HEK293 (cell line): ENCODE measurements at regions not wholly inside any gene's neighbourhood (a gene's known extent, or its start where the extent isn't known, plus 50 kb on each side); places are given as distances from the start of the nearest gene placed in this dataset.

ENCODE experiments used
- CTCF ChIA-PET: fragments of 350-600 bp; formaldehyde crosslinking; extraction: SDS; loops from one replicate; lab custom pipeline; 2021; ENCODE audit warnings: antibody characterized with exemption; lab: Yijun Ruan, JAX
- POLR2A ChIA-PET: fragments of 300-600 bp; formaldehyde crosslinking; extraction: SDS; loops from one replicate; lab custom pipeline; 2020; ENCODE audit warnings: antibody characterized with exemption, inconsistent platforms; lab: Yijun Ruan, JAX
- H3K27ac ChIP-seq: fragments of 200-500 bp; sonication (Bioruptor generic); 2 replicates; pipeline ENCODE4 v1.5.1; 2014; ENCODE audit warnings: low read depth, low read length, control low read depth, inconsistent platforms; ENCODE audit errors: extremely low read depth
- H3K36me3 ChIP-seq, 2 experiments: fragments of 200-500 bp in 1 of 2; sonication (Bioruptor generic) in 1 of 2; 1 replicate in 1 of 2; 2 replicates in 1 of 2; pipeline ENCODE4 v1.5.1; 2014 to 2017; ENCODE audit warnings: inconsistent platforms in 2 of 2, low read length in 2 of 2; ENCODE audit not compliant: control insufficient read depth in 2 of 2, insufficient read depth in 1 of 2
- H3K4me1 ChIP-seq: fragments of 200-500 bp; sonication (Bioruptor generic); 2 replicates; pipeline ENCODE4 v1.5.1; 2014; ENCODE audit warnings: mild to moderate bottlenecking, low read length, inconsistent platforms; ENCODE audit not compliant: control insufficient read depth, insufficient read depth
- H3K4me3 ChIP-seq: 2 replicates; pipeline ENCODE4 v1.5.1; 2011; ENCODE audit warnings: low read depth, mild to moderate bottlenecking, control low read depth, low read length, moderate library complexity
- H3K9me3 ChIP-seq: fragments of 200-500 bp; sonication (Bioruptor generic); 2 replicates; pipeline ENCODE4 v1.5.1; 2014; ENCODE audit warnings: low read depth, low read length, inconsistent platforms; ENCODE audit not compliant: control insufficient read depth, insufficient read depth
- FEZF1 ChIP-seq: fragments of 450-650 bp; formaldehyde crosslinking; IDR thresholded peaks from 2 replicates; pipeline ENCODE4 v1.5.1; 2016; ENCODE audit warnings: missing biosample characterization, missing genetic modification characterization
- GLIS1 ChIP-seq: fragments of 450-650 bp; formaldehyde crosslinking; IDR thresholded peaks from 2 replicates; pipeline ENCODE4 v1.5.1; 2016; ENCODE audit warnings: missing biosample characterization, missing genetic modification characterization
- IKZF3 ChIP-seq: fragments of 450-650 bp; IDR thresholded peaks from 2 replicates; pipeline ENCODE4 v1.5.0; 2018; ENCODE audit warnings: missing biosample characterization, mild to moderate bottlenecking, missing genetic modification characterization, moderate library complexity
- KLF10 ChIP-seq: fragments of 450-650 bp; IDR thresholded peaks from 2 replicates; pipeline ENCODE4 v1.5.1; 2018; ENCODE audit warnings: missing biosample characterization, mild to moderate bottlenecking, missing genetic modification characterization
- KLF16 ChIP-seq: fragments of 450-650 bp; formaldehyde crosslinking; IDR thresholded peaks from 2 replicates; pipeline ENCODE4 v1.5.1; 2017; ENCODE audit warnings: missing biosample characterization, missing genetic modification characterization
- KLF8 ChIP-seq: fragments of 450-650 bp; formaldehyde crosslinking; IDR thresholded peaks from 2 replicates; pipeline ENCODE4 v1.5.1; 2016; ENCODE audit warnings: missing biosample characterization, missing genetic modification characterization
- MEIS1 ChIP-seq: sonication (generic); formaldehyde crosslinking; IDR thresholded peaks from 2 replicates; pipeline ENCODE4 v1.8.1; 2022; ENCODE audit warnings: missing genetic modification reagents, mild to moderate bottlenecking, borderline replicate concordance
- WT1 ChIP-seq: fragments of 450-650 bp; formaldehyde crosslinking; IDR thresholded peaks from 2 replicates; pipeline ENCODE4 v1.5.1; 2016; ENCODE audit warnings: missing biosample characterization, missing genetic modification characterization
- ZBTB21 ChIP-seq: fragments of 450-650 bp; formaldehyde crosslinking; IDR thresholded peaks from 2 replicates; pipeline ENCODE4 v1.5.1; 2017; ENCODE audit warnings: missing biosample characterization, missing genetic modification characterization
- ZBTB8A ChIP-seq: fragments of 450-650 bp; formaldehyde crosslinking; IDR thresholded peaks from 2 replicates; pipeline ENCODE4 v1.5.1; 2016; ENCODE audit warnings: missing biosample characterization, missing genetic modification characterization
- ZFHX2 ChIP-seq: fragments of 450-650 bp; formaldehyde crosslinking; conservative IDR thresholded peaks from 2 replicates; pipeline ENCODE4 v1.5.1; 2016; ENCODE audit warnings: missing biosample characterization, missing genetic modification characterization
- ZNF16 ChIP-seq: fragments of 450-650 bp; formaldehyde crosslinking; IDR thresholded peaks from 2 replicates; pipeline ENCODE4 v1.5.1; 2016; ENCODE audit warnings: low read depth, missing biosample characterization, missing genetic modification characterization
- ZNF169 ChIP-seq: fragments of 450-650 bp; formaldehyde crosslinking; IDR thresholded peaks from 2 replicates; pipeline ENCODE4 v1.5.1; 2016; ENCODE audit warnings: missing biosample characterization, missing genetic modification characterization
- ZNF174 ChIP-seq: fragments of 450-650 bp; formaldehyde crosslinking; IDR thresholded peaks from 2 replicates; pipeline ENCODE4 v1.5.0; 2017; ENCODE audit warnings: missing biosample characterization, mild to moderate bottlenecking, missing genetic modification characterization
- ZNF311 ChIP-seq: fragments of 450-650 bp; formaldehyde crosslinking; IDR thresholded peaks from 2 replicates; pipeline ENCODE4 v1.5.1; 2017; ENCODE audit warnings: missing biosample characterization, missing genetic modification characterization, borderline replicate concordance
- ZNF324 ChIP-seq: fragments of 450-650 bp; formaldehyde crosslinking; IDR thresholded peaks from 2 replicates; pipeline ENCODE4 v1.5.1; 2016; ENCODE audit warnings: missing biosample characterization, missing genetic modification characterization
- ZNF335 ChIP-seq: fragments of 450-650 bp; formaldehyde crosslinking; conservative IDR thresholded peaks from 2 replicates; pipeline ENCODE4 v1.5.1; 2016; ENCODE audit warnings: missing biosample characterization, missing genetic modification characterization
- ZNF433 ChIP-seq: fragments of 450-650 bp; formaldehyde crosslinking; IDR thresholded peaks from 2 replicates; pipeline ENCODE4 v1.5.1; 2016; ENCODE audit warnings: missing biosample characterization, missing genetic modification characterization, low read depth
- ZNF560 ChIP-seq: fragments of 450-650 bp; formaldehyde crosslinking; IDR thresholded peaks from 2 replicates; pipeline ENCODE4 v1.5.1; 2017; ENCODE audit warnings: missing biosample characterization, missing genetic modification characterization, borderline replicate concordance
- ZNF610 ChIP-seq: fragments of 450-650 bp; formaldehyde crosslinking; IDR thresholded peaks from 2 replicates; pipeline ENCODE4 v1.5.1; 2016; ENCODE audit warnings: missing biosample characterization, missing genetic modification characterization, borderline replicate concordance
- ZNF629 ChIP-seq: fragments of 450-650 bp; formaldehyde crosslinking; IDR thresholded peaks from 2 replicates; pipeline ENCODE4 v1.5.1; 2017; ENCODE audit warnings: missing biosample characterization, missing genetic modification characterization
- ZNF792 ChIP-seq: fragments of 450-650 bp; formaldehyde crosslinking; IDR thresholded peaks from 2 replicates; pipeline ENCODE4 v1.5.1; 2016; ENCODE audit warnings: missing biosample characterization, missing genetic modification characterization
- TF ChIP-seq, protein P1 (sequence below): fragments of 450-650 bp; formaldehyde crosslinking; IDR thresholded peaks from 2 replicates; pipeline ENCODE4 v1.5.0; 2017; ENCODE audit warnings: missing biosample characterization, missing genetic modification characterization, borderline replicate concordance
- TF ChIP-seq, protein P2 (sequence below): fragments of 450-650 bp; formaldehyde crosslinking; conservative IDR thresholded peaks from 2 replicates; pipeline ENCODE4 v1.5.1; 2016; ENCODE audit warnings: low read depth, missing biosample characterization, missing genetic modification characterization
- TF ChIP-seq, protein P3 (sequence below): fragments of 450-650 bp; formaldehyde crosslinking; IDR thresholded peaks from 2 replicates; pipeline ENCODE4 v1.5.1; 2016; ENCODE audit warnings: missing biosample characterization, missing genetic modification characterization
- TF ChIP-seq, protein P4 (sequence below): fragments of 450-650 bp; formaldehyde crosslinking; IDR thresholded peaks from 2 replicates; pipeline ENCODE4 v1.5.1; 2016; ENCODE audit warnings: missing biosample characterization, missing genetic modification characterization, borderline replicate concordance

DNA sequence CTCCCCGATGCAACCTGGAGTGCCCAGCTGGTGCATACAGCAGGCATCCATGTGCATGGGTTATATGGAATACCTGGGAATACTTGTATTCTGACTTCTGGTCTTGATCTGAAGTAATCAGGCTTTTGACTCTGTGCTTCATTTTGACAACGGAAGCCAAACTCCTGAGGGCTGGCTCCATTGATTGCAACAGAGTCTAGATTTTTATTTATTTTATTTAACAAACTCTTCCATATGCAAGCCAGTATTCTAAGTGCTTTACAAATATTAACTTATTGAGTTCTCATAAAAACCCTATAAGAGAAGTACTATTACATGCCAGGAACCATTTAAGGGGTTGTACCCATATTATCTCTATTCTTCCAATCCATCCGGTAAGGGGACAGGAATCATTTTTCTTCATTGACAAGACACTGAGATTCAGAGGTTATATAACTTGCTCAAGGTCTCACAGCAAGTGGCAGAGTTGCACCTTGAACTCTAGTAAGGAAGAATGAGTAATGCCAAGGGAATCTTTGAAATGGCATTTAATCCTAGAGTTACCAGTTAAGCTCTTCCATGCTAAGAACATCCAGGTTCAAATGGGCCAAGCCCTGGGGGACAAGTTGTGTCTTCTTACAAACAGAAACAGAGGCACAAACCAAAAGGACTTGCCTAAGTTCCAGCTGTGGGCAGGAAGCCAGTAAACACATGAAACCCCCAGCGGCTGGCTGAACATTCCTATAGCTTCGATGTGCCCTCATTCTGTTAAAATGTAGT, 241.0 kb downstream of the WDR11 start:
- Histone ChIP-seq H3K4me1 (peaks cover 4% of the 10 kb centered on the region; the same call in 1 of the 2 replicates), H3K4me3 (no peak overlapping the region), H3K27ac (no peak overlapping the region), H3K9me3 (no peaks in the 10 kb centered on the region), H3K36me3 (no peaks in the 10 kb centered on the region)
- ChIA-PET CTCF (interaction anchor here (0.8 to 2.0 kb wide), 4 partner anchors 22 to 518 kb away, joined by 4 to 9 read pairs (median 4); no protein-coding TSS in a partner anchor), POLR2A (no interaction called here)
- TF ChIP-seq GLIS1 (tag by site-specific recombination), result peak; percentile 90
- no peak for TF ChIP-seq MEIS1 (CRISPR knock-in tag)

DNA sequence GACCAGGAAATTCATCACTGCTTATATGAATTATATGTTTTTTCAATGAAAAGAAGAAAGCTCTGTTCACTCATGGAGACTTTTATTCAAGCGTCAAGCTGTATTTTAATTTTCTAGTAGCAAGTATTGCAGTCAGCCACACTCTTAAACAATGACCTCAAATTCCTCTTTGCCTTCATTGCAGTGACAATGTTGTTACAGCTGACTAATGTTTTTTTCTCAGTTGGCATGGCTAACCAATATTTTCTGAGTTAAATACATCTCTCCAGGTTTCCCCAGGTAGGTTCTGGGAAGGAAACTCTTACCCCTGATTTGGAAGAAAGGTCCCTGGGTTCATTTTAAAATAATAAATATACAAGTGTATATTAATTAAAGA, 241.5 kb downstream of the WDR11 start:
- H3K36me3 ChIP-seq, result no peaks in the 10 kb centered on the region
- POLR2A ChIA-PET, result no interaction called here
- CTCF ChIA-PET, result interaction anchor here (0.8 to 2.0 kb wide), 3 partner anchors 144 to 517 kb away, joined by 4 to 9 read pairs (median 4); no protein-coding TSS in a partner anchor
- TF ChIP-seq ZNF792 (tag by site-specific recombination) (no peak), ZFHX2 (tag by site-specific recombination) (no peak), ZBTB21 (tag by site-specific recombination) (0 out of 2 replicates have a peak, but pooled peaks have one; percentile 50), KLF8 (tag by site-specific recombination) (no peak), ZNF610 (tag by site-specific recombination) (no peak), ZNF324 (tag by site-specific recombination) (no peak), ZNF169 (no peak), KLF16 (tag by site-specific recombination) (no peak), ZBTB8A (tag by site-specific recombination) (no peak), ZNF16 (no peak), ZNF433 (tag by site-specific recombination) (no peak), ZNF629 (peak; percentile 61), WT1 (no peak), ZNF335 (tag by site-specific recombination) (no peak), ZNF560 (tag by site-specific recombination) (no peak), ZNF311 (tag by site-specific recombination) (no peak), ZNF174 (tag by site-specific recombination) (no peak), KLF10 (tag by site-specific recombination) (no peak), IKZF3 (tag by site-specific recombination) (no peak), FEZF1 (tag by site-specific recombination) (peak; percentile 45; the same call in 1 of the 2 replicates)
- TF ChIP-seq, protein P1, sequence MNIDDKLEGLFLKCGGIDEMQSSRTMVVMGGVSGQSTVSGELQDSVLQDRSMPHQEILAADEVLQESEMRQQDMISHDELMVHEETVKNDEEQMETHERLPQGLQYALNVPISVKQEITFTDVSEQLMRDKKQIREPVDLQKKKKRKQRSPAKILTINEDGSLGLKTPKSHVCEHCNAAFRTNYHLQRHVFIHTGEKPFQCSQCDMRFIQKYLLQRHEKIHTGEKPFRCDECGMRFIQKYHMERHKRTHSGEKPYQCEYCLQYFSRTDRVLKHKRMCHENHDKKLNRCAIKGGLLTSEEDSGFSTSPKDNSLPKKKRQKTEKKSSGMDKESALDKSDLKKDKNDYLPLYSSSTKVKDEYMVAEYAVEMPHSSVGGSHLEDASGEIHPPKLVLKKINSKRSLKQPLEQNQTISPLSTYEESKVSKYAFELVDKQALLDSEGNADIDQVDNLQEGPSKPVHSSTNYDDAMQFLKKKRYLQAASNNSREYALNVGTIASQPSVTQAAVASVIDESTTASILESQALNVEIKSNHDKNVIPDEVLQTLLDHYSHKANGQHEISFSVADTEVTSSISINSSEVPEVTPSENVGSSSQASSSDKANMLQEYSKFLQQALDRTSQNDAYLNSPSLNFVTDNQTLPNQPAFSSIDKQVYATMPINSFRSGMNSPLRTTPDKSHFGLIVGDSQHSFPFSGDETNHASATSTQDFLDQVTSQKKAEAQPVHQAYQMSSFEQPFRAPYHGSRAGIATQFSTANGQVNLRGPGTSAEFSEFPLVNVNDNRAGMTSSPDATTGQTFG (tag by site-specific recombination), result no peak
- TF ChIP-seq, protein P2, sequence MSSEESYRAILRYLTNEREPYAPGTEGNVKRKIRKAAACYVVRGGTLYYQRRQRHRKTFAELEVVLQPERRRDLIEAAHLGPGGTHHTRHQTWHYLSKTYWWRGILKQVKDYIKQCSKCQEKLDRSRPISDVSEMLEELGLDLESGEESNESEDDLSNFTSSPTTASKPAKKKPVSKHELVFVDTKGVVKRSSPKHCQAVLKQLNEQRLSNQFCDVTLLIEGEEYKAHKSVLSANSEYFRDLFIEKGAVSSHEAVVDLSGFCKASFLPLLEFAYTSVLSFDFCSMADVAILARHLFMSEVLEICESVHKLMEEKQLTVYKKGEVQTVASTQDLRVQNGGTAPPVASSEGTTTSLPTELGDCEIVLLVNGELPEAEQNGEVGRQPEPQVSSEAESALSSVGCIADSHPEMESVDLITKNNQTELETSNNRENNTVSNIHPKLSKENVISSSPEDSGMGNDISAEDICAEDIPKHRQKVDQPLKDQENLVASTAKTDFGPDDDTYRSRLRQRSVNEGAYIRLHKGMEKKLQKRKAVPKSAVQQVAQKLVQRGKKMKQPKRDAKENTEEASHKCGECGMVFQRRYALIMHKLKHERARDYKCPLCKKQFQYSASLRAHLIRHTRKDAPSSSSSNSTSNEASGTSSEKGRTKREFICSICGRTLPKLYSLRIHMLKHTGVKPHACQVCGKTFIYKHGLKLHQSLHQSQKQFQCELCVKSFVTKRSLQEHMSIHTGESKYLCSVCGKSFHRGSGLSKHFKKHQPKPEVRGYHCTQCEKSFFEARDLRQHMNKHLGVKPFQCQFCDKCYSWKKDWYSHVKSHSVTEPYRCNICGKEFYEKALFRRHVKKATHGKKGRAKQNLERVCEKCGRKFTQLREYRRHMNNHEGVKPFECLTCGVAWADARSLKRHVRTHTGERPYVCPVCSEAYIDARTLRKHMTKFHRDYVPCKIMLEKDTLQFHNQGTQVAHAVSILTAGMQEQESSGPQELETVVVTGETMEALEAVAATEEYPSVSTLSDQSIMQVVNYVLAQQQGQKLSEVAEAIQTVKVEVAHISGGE (tag by site-specific recombination), result no peak
- TF ChIP-seq, protein P3, sequence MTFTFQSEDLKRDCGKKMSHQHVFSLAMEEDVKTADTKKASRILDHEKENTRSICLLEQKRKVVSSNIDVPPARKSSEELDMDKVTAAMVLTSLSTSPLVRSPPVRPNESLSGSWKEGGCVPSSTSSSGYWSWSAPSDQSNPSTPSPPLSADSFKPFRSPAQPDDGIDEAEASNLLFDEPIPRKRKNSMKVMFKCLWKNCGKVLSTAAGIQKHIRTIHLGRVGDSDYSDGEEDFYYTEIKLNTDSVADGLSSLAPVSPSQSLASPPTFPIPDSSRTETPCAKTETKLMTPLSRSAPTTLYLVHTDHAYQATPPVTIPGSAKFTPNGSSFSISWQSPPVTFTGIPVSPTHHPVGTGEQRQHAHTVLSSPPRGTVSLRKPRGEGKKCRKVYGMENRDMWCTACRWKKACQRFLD (tag by site-specific recombination), result no peak
- TF ChIP-seq, protein P4, sequence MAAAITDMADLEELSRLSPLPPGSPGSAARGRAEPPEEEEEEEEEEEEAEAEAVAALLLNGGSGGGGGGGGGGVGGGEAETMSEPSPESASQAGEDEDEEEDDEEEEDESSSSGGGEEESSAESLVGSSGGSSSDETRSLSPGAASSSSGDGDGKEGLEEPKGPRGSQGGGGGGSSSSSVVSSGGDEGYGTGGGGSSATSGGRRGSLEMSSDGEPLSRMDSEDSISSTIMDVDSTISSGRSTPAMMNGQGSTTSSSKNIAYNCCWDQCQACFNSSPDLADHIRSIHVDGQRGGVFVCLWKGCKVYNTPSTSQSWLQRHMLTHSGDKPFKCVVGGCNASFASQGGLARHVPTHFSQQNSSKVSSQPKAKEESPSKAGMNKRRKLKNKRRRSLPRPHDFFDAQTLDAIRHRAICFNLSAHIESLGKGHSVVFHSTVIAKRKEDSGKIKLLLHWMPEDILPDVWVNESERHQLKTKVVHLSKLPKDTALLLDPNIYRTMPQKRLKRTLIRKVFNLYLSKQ (tag by site-specific recombination), result no peak

More for the DNA sequence above, 241.5 kb downstream of the WDR11 start:
- Histone ChIP-seq H3K9me3 (no peaks in the 10 kb centered on the region), H3K4me3 (no peak overlapping the region), H3K27ac (no peak overlapping the region), H3K4me1 (peaks cover 4% of the 10 kb centered on the region; the same call in 1 of the 2 replicates)
